Coronary artery (tissue), 2 donors: ENCODE measurements at regions not wholly inside any gene's neighbourhood (a gene's known extent, or its start where the extent isn't known, plus 50 kb on each side); places are given as distances from the start of the nearest gene placed in this dataset.

Experiments
- DNase-seq: peaks from one replicate; pipeline ENCODE4 v3.0.0-alpha.2; 2017; ENCODE audit warnings: low spot score
- H3K27ac ChIP-seq, 2 donors: fragments of 200-600 bp; sonication (generic); one replicate each; pipeline ENCODE4 v1.5.1; 2016 to 2019
- H3K4me3 ChIP-seq: fragments of 200-600 bp; sonication (generic); 2 replicates; pipeline ENCODE4 v1.5.1; 2016; ENCODE audit warnings: mild to moderate bottlenecking, moderate library complexity
- TF ChIP-seq, protein P1 (sequence below): fragments of 200-600 bp; sonication (generic); IDR thresholded peaks from one replicate; pipeline ENCODE4 v1.5.1; 2019; ENCODE audit warnings: antibody characterized with exemption

DNA sequence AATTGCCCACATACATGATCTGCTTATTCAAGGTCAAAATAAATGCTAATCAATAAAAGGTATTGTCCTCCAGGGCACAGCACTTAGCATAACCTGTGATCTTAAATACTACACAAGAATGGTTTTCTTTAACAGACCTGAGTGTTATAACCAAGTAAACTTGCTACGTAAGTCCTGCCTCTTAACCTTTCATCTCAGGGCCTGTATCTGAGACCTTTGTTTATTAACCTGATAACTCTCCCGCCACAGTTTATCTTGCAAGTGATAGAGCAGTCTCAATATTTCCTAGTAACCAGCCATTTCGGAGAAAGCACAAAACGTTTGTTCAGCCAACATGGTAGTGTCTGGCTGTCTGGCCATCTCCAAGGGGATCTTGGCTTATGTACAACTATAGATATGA is 88.4 kb downstream of the DUSP6 start:
- Histone ChIP-seq H3K4me3 (no peak overlapping the region), H3K27ac (no peak overlapping the region)
- TF ChIP-seq, protein P1, sequence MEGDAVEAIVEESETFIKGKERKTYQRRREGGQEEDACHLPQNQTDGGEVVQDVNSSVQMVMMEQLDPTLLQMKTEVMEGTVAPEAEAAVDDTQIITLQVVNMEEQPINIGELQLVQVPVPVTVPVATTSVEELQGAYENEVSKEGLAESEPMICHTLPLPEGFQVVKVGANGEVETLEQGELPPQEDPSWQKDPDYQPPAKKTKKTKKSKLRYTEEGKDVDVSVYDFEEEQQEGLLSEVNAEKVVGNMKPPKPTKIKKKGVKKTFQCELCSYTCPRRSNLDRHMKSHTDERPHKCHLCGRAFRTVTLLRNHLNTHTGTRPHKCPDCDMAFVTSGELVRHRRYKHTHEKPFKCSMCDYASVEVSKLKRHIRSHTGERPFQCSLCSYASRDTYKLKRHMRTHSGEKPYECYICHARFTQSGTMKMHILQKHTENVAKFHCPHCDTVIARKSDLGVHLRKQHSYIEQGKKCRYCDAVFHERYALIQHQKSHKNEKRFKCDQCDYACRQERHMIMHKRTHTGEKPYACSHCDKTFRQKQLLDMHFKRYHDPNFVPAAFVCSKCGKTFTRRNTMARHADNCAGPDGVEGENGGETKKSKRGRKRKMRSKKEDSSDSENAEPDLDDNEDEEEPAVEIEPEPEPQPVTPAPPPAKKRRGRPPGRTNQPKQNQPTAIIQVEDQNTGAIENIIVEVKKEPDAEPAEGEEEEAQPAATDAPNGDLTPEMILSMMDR: no peak
- DNase-seq: no peak

DNA sequence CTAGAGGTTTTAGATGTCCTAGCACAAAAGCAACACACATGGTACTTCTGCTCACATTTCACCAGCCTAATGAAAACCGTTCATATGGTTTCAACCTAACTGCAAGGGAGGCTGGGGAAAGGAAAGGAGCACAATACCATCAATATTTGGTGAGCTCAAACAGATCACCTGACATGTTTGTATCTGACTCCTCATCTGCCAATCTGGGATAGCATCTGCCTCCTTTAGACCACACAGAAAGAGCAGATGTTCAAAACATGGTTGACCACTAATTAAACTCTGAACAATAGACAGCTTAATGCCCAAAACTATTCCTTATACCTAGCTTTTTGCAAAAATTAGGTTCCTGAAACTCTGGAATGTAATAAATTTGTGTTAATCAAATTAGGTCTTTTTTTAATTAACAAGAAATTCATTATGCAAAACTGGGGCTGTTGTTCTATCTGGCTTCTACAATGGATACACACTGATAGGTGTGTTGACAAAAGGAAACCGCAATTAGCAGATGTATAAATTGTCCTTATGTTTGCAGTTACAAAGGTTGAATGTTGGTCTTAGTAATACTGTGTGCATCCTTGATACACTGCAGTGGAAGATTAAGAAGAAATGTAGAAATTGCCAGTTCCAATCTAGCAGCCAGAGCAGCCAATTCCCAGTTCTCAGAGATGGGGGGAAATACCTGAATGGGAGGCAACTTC is 89.3 kb downstream of the DUSP6 start:
- H3K4me3 ChIP-seq: no peak overlapping the region
- TF ChIP-seq, protein P1: no peak
- no peak for DNase-seq
- H3K27ac ChIP-seq: no peak overlapping the region

DNA sequence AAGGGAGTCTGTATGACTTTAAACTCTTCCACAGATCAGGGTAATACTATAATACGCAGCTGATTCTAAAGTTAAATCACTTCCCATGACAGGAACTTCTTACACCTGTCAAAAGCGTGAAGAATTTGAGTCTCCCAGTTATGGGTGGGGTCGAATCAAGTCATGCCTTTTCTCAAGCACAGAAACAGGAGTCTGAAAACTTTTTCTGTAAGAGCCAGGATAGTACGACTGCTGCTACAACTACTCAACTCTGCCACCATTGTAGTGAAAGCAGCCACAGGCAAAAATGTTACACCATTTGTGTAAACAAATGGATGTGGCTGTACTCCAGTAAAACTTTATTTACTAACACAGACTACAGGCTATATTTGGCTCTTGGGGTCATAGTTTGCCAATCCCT is 90.3 kb downstream of the DUSP6 start:
- TF ChIP-seq, protein P1: no peak
- no peak for DNase-seq

DNA sequence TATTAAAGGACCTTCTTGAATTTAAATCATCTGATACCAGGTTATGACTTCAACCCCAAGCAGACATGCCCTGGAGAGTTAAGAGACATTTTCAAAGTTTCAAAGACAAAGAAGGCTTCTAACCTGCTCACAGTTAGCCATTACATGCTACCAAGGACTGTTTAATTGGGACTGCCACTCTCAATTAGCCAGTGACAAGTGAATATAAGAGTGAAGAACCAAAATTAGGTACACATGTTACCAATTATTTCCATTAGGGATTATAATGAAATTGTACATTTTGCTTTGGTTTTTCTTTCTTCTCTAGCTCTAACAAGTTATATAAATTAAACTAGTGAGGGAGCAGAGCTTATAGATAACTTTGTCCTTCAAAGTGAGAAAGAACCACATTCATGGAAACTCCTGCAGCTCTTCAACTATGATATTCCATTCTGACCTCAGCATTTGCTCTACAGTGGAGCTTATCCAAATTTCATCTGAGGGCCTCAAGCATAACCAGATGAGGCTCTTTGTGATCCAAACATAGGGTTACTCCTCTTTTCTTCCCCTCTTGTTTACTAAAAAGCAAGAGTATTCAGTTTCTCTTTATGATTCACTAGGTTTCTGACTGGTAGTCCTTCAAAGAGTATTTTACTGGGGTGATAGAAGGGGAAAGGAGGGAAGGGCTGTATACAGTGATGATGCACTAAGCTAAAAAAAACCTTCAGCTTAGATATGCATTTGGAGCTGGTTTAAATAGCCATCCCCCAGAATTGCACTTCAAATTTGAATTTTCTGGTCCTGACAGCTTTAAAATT is 91.3 kb downstream of the DUSP6 start:
- TF ChIP-seq, protein P1: no peak
- no peak overlapping the region for H3K27ac ChIP-seq
- no peak overlapping the region for H3K4me3 ChIP-seq
- DNase-seq: no peak

More for the DNA sequence above, 90.3 kb downstream of the DUSP6 start:
- no peak overlapping the region for H3K4me3 ChIP-seq
- H3K27ac ChIP-seq: no peak overlapping the region

DNA sequence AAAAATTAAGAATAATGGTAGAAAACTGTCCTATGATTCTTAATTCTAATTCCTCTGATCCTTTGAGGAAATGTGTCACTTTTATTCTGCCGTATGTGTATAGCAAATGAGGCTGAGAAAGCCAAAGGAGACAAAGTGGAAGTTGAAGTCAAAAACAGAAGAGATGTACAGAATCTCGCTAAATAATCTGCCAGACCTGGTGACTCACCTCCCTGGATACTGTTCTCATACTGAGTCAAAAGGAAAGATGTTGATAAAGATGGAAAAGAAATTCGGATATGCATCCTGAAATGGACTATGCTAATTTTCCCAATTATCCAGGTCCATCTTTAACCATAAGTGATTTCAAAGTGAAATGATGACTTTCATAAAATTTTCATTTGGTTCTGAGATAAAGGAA is 92.5 kb downstream of the DUSP6 start:
- Histone ChIP-seq H3K4me3 (no peak overlapping the region), H3K27ac (no peak overlapping the region)
- TF ChIP-seq, protein P1: no peak
- no peak for DNase-seq

DNA sequence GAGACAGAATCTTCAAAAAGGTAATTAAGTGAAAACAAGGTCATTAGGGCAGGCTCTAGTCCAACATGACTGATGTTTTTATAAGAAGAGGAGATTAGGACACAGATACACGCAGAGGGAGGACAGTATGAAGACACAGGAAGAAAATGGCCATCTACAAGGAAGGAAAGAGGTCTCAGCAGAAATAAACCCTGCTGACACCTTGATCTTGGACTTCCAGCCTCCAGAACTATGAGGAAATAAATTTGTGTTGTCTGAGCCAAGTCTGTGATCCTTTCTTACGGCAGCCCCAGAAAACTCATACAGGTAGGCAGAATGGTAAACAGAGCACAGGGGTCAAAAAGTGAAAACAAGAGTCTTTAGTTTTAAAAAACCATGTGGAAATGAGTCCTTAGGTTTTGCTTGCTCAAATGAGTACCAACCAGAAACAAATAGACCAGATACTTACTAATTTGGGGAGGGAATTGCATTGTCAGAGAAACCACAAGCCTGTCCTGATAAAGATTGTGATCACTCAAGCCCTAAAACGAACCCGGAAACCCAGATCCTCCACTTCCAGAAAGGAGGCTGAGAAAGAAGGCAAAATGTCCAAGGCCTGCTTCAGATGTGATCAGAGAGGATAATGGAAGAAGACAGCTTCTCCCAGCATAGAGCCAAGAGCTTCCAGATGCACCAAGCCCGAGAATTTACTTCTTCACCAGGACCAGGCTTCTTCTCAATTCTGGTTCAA is 93.9 kb downstream of the DUSP6 start:
- DNase-seq: no peak
- Histone ChIP-seq H3K4me3 (no peak overlapping the region), H3K27ac (no peak overlapping the region)
- TF ChIP-seq, protein P1: no peak
